H9 (cell line): ENCODE measurements at regions not wholly inside any gene's neighbourhood (a gene's known extent, or its start where the extent isn't known, plus 50 kb on each side); places are given as distances from the start of the nearest gene placed in this dataset.

Experiments used
- DNase-seq: peaks from one replicate; pipeline ENCODE4 v3.0.0-alpha.2; 2017
- H2AFZ ChIP-seq: one replicate; pipeline ENCODE4 v1.6.1; 2013; ENCODE audit warnings: mild to moderate bottlenecking, low read length, control low read depth, moderate library complexity
- H2AK5ac ChIP-seq: 2 replicates; pipeline ENCODE4 v1.6.1; 2013; ENCODE audit warnings: low read length, control low read depth, mixed read lengths; ENCODE audit not compliant: insufficient read length
- H2BK120ac ChIP-seq: one replicate; pipeline ENCODE4 v1.6.1; 2013; ENCODE audit warnings: low read depth, mild to moderate bottlenecking, low read length, control low read depth, inconsistent platforms; ENCODE audit not compliant: poor library complexity, severe bottlenecking
- H2BK12ac ChIP-seq: 2 replicates; pipeline ENCODE4 v1.6.1; 2013; ENCODE audit warnings: low read length, control low read depth, mixed read lengths, low read depth; ENCODE audit not compliant: insufficient read length
- H2BK15ac ChIP-seq: 2 replicates; pipeline ENCODE4 v1.6.1; 2013; ENCODE audit warnings: low read depth, low read length, control low read depth
- H2BK20ac ChIP-seq: one replicate; pipeline ENCODE4 v1.6.1; 2013; ENCODE audit warnings: low read depth, mild to moderate bottlenecking, low read length, control low read depth, inconsistent platforms; ENCODE audit not compliant: poor library complexity, severe bottlenecking
- H2BK5ac ChIP-seq: 2 replicates; pipeline ENCODE4 v1.6.1; 2013; ENCODE audit warnings: low read length, control low read depth, mixed read lengths; ENCODE audit not compliant: insufficient read length
- H3K14ac ChIP-seq: 2 replicates; pipeline ENCODE4 v1.6.1; 2013; ENCODE audit warnings: low read length, control low read depth; ENCODE audit not compliant: insufficient read depth
- H3K18ac ChIP-seq: 2 replicates; pipeline ENCODE4 v1.6.1; 2013; ENCODE audit warnings: low read depth, mild to moderate bottlenecking, mixed read lengths, low read length, control low read depth; ENCODE audit not compliant: insufficient read length
- H3K23ac ChIP-seq: 2 replicates; pipeline ENCODE4 v1.6.1; 2013; ENCODE audit warnings: low read length, control low read depth, mixed read lengths, low read depth; ENCODE audit not compliant: insufficient read length
- H3K23me2 ChIP-seq: 2 replicates; pipeline ENCODE4 v1.6.1; 2013; ENCODE audit warnings: low read depth, mild to moderate bottlenecking, mixed read lengths, low read length, control low read depth; ENCODE audit not compliant: insufficient read length, poor library complexity, severe bottlenecking
- H3K27ac ChIP-seq: 2 replicates; pipeline ENCODE4 v1.5.1; 2013; ENCODE audit warnings: low read length, control low read depth, mixed read lengths, low read depth; ENCODE audit not compliant: insufficient read length
- H3K27me3 ChIP-seq: 2 replicates; pipeline ENCODE4 v1.6.1; 2013; ENCODE audit warnings: low read length, control low read depth, inconsistent platforms; ENCODE audit not compliant: insufficient read depth
- H3K4ac ChIP-seq: 2 replicates; pipeline ENCODE4 v1.6.1; 2013; ENCODE audit warnings: low read depth, mild to moderate bottlenecking, control low read depth, inconsistent platforms, low read length, moderate library complexity
- H3K4me1 ChIP-seq: 2 replicates; pipeline ENCODE4 v1.6.1; 2013; ENCODE audit warnings: low read length, control low read depth, inconsistent platforms; ENCODE audit not compliant: insufficient read depth
- H3K4me2 ChIP-seq: 2 replicates; pipeline ENCODE4 v1.6.1; 2013; ENCODE audit warnings: low read length, control low read depth, mixed read lengths; ENCODE audit not compliant: insufficient read length, insufficient read depth
- H3K56ac ChIP-seq: 2 replicates; pipeline ENCODE4 v1.6.1; 2013; ENCODE audit warnings: low read depth, mild to moderate bottlenecking, mixed read lengths, low read length, control low read depth; ENCODE audit not compliant: insufficient read length
- H3K79me1 ChIP-seq: 2 replicates; pipeline ENCODE4 v1.6.1; 2013; ENCODE audit warnings: low read depth, mild to moderate bottlenecking, moderate library complexity, low read length, control low read depth, inconsistent platforms; ENCODE audit not compliant: insufficient read depth, poor library complexity, severe bottlenecking
- H3K79me2 ChIP-seq: 2 replicates; pipeline ENCODE4 v1.6.1; 2013; ENCODE audit warnings: low read length, control low read depth, inconsistent platforms; ENCODE audit not compliant: insufficient read depth
- H3K9ac ChIP-seq: 2 replicates; pipeline ENCODE4 v1.6.1; 2013; ENCODE audit warnings: low read length, control low read depth, mixed read lengths; ENCODE audit not compliant: insufficient read length; ENCODE audit errors: extremely low read depth
- H3K9me3 ChIP-seq: one replicate; pipeline ENCODE4 v1.6.1; 2013; ENCODE audit warnings: low read depth, low read length, inconsistent platforms; ENCODE audit not compliant: control insufficient read depth
- H3T11ph ChIP-seq: one replicate; pipeline ENCODE4 v1.6.1; 2013; ENCODE audit warnings: mild to moderate bottlenecking, low read length, control low read depth, inconsistent platforms
- H4K20me1 ChIP-seq: one replicate; pipeline ENCODE4 v1.6.1; 2013; ENCODE audit not compliant: control insufficient read depth, insufficient read length, insufficient read depth
- H4K5ac ChIP-seq: 2 replicates; pipeline ENCODE4 v1.6.1; 2013; ENCODE audit warnings: low read depth, mild to moderate bottlenecking, mixed read lengths, low read length, control low read depth; ENCODE audit not compliant: insufficient read length
- H4K8ac ChIP-seq: replicated peaks from 2 replicates; pipeline ENCODE4 v1.6.1; 2013; ENCODE audit warnings: low read length, control low read depth, mixed read lengths, low read depth; ENCODE audit not compliant: insufficient read length
- H4K91ac ChIP-seq: 2 replicates; pipeline ENCODE4 v1.6.1; 2013; ENCODE audit warnings: low read depth, mild to moderate bottlenecking, moderate library complexity, mixed read lengths, low read length, control low read depth; ENCODE audit not compliant: insufficient read length
- H3K27ac Mint-ChIP-seq, 3 experiments: 2 replicates in 2 of 3; 3 replicates in 1 of 3; pipeline ENCODE4 v1.8.0; 2020 to 2021; ENCODE audit warnings: mixed read lengths in 3 of 3, mild to moderate bottlenecking in 1 of 3, moderate library complexity in 1 of 3
- H3K27me3 Mint-ChIP-seq: 2 replicates; pipeline ENCODE4 v1.8.0; 2021; ENCODE audit warnings: low read depth, mild to moderate bottlenecking, moderate library complexity, mixed read lengths
- H3K36me3 Mint-ChIP-seq, 3 experiments: 2 replicates in 2 of 3; 3 replicates in 1 of 3; pipeline ENCODE4 v1.8.0; 2020 to 2021; ENCODE audit warnings: low read depth in 3 of 3, mixed read lengths in 3 of 3; ENCODE audit not compliant: insufficient read depth in 1 of 3
- H3K4me1 Mint-ChIP-seq, 2 experiments: 2 replicates each; pipeline ENCODE4 v1.8.0; 2020; ENCODE audit warnings: mixed read lengths in 2 of 2
- H3K4me3 Mint-ChIP-seq, 2 experiments: 2 replicates in 1 of 2; 3 replicates in 1 of 2; pipeline ENCODE4 v1.8.0; 2020 to 2021; ENCODE audit warnings: mild to moderate bottlenecking in 2 of 2, mixed read lengths in 2 of 2, moderate library complexity in 1 of 2
- H3K9me3 Mint-ChIP-seq, 2 experiments: 2 replicates in 1 of 2; 3 replicates in 1 of 2; pipeline ENCODE4 v1.8.0; 2020; ENCODE audit warnings: mild to moderate bottlenecking in 2 of 2, mixed read lengths in 2 of 2, moderate library complexity in 1 of 2
- WGBS: extraction: QIAGEN DNeasy Blood & Tissue Kit; methylation state at CpG from one replicate; pipeline ENCODE4 v1.1.7; 2013; ENCODE audit warnings: missing lambda C conversion rate, low lambda C conversion rate, mixed read lengths; ENCODE audit not compliant: insufficient read length; ENCODE audit errors: extremely low coverage; 5-methylcytosine and 5-hydroxymethylcytosine counted together
- TF ChIP-seq, protein P1 (sequence below): fragments of 200-600 bp; sonication (generic); conservative IDR thresholded peaks from 3 replicates; pipeline ENCODE4 v1.8.0; 2021; ENCODE audit warnings: antibody characterized with exemption, mild to moderate bottlenecking

GRCh38 chr3:3342141-3342540 lies 162.7 kb upstream of the CRBN start:
- Histone ChIP-seq H2BK20ac (no peak overlapping the region), H2BK120ac (no peak overlapping the region), H3K23me2 (no peaks in the 10 kb centered on the region), H3K79me1 (no peaks in the 10 kb centered on the region), H3K18ac (no peak overlapping the region), H2BK12ac (no peak overlapping the region), H3K23ac (no peak overlapping the region), H2AFZ (no peak overlapping the region), H3K4ac (no peak overlapping the region), H2BK5ac (no peak overlapping the region), H3K27me3 (no peaks in the 10 kb centered on the region), H3K9me3 (no peaks in the 10 kb centered on the region), H4K5ac (no peak overlapping the region), H3T11ph (no peak overlapping the region), H2AK5ac (no peak overlapping the region), H3K4me2 (no peak overlapping the region), H3K79me2 (no peaks in the 10 kb centered on the region), H4K20me1 (no peaks in the 10 kb centered on the region), H3K27ac (no peak overlapping the region), H3K14ac (no peak overlapping the region), H3K4me1 (peaks cover 5% of the 10 kb centered on the region; the same call in 1 of the 2 replicates), H2BK15ac (no peak overlapping the region), H3K56ac (no peak overlapping the region), H4K8ac (no peak overlapping the region), H3K9ac (no peak overlapping the region), H4K91ac (no peak overlapping the region)
- TF ChIP-seq, protein P1, sequence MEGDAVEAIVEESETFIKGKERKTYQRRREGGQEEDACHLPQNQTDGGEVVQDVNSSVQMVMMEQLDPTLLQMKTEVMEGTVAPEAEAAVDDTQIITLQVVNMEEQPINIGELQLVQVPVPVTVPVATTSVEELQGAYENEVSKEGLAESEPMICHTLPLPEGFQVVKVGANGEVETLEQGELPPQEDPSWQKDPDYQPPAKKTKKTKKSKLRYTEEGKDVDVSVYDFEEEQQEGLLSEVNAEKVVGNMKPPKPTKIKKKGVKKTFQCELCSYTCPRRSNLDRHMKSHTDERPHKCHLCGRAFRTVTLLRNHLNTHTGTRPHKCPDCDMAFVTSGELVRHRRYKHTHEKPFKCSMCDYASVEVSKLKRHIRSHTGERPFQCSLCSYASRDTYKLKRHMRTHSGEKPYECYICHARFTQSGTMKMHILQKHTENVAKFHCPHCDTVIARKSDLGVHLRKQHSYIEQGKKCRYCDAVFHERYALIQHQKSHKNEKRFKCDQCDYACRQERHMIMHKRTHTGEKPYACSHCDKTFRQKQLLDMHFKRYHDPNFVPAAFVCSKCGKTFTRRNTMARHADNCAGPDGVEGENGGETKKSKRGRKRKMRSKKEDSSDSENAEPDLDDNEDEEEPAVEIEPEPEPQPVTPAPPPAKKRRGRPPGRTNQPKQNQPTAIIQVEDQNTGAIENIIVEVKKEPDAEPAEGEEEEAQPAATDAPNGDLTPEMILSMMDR: no peak
- Mint-ChIP-seq H3K9me3 (no peaks in the 10 kb centered on the region), H3K4me1 (peaks cover 21 to 22% of the 10 kb centered on the region in 2 experiments), H3K36me3 (no peaks in the 10 kb centered on the region), H3K27ac (no peak overlapping the region), H3K27me3 (no peaks in the 10 kb centered on the region), H3K4me3 (no peak overlapping the region)
- DNase-seq: no peak
- no CpG with 5 or more reads among the region's 2 CpGs for WGBS
